ENCODE measurements at regions not wholly inside any gene's neighbourhood (a gene's known extent, or its start where the extent isn't known, plus 50 kb on each side); places are given as distances from the start of the nearest gene placed in this dataset.

GRCh38 chr9:81370650-81371049 is 318.7 kb downstream of the TLE1 start:
- TF ChIP-seq CTCF (IDR thresholded peaks at IDR 0.05; ENCODE audit: borderline replicate concordance, control extremely low read depth, extremely low read depth, insufficient read depth, missing control alignments) = no peak
- in situ Hi-C loops (cut with MboI; ENCODE audit: low sequenced_read_pairs, unreplicated experiment) = no loop called here

DNA sequence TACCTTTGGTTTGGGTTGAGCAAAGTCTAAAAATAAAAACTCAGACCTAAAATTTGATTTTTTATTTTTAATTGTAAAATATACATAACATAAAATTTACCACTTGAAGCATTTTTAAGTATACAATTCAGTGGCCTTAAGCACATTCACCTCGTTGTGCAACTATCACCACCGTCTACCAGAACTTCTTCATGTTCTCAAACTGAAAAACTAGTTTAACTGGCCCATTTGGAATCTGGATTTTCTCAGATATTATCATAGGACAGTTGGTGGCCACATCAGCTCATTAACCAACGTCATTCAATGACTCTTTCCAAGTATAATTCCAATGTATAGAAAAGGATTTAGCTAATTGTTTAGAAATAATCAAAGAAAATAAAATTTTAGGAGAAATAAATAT is 319.3 kb downstream of the TLE1 start:
- DNase-seq (ENCODE audit: low spot score) = no peak
- no peak for TF ChIP-seq CTCF (IDR thresholded peaks at IDR 0.05; ENCODE audit: borderline replicate concordance, control extremely low read depth, extremely low read depth, insufficient read depth, missing control alignments)
- in situ Hi-C loops (cut with MboI; ENCODE audit: low sequenced_read_pairs, unreplicated experiment) = no loop called here

More at GRCh38 chr9:81370650-81371049, 318.7 kb downstream of the TLE1 start:
- no peak for DNase-seq (ENCODE audit: low spot score)

GRCh38 chr9:81369121-81369520 is 320.2 kb downstream of the TLE1 start:
- no peak for DNase-seq (ENCODE audit: low spot score)
- no peak for TF ChIP-seq CTCF (IDR thresholded peaks at IDR 0.05; ENCODE audit: borderline replicate concordance, control extremely low read depth, extremely low read depth, insufficient read depth, missing control alignments)
- in situ Hi-C loops (cut with MboI; ENCODE audit: low sequenced_read_pairs, unreplicated experiment) = no loop called here

- in situ Hi-C loops (cut with MboI; ENCODE audit: low sequenced_read_pairs, unreplicated experiment) = no loop called here
- no peak for TF ChIP-seq CTCF (IDR thresholded peaks at IDR 0.05; ENCODE audit: borderline replicate concordance, control extremely low read depth, extremely low read depth, insufficient read depth, missing control alignments)
- no peak for DNase-seq (ENCODE audit: low spot score)
Observed at GRCh38 chr9:81363916-81364480, 325.3 kb downstream of the TLE1 start.

DNA sequence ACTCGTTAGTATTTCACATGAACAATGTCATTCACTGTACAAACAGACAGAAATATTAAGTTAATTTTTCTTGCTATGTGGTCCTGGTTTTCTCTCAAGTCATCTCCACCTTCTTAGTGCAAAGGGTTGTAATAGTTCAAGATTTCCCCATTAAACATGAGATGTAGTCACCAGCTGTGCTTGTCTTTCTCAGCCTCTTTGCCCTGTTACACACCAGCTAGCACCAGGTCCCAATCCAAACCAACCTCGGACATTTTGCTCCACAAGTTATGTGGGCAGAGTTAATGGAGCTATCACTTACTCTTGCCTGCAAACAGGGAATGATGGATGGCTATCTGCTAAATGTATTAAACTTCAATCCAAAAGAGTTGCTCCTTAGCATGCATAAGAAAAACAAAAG is 328.1 kb downstream of the TLE1 start:
- TF ChIP-seq CTCF (IDR thresholded peaks at IDR 0.05; ENCODE audit: borderline replicate concordance, control extremely low read depth, extremely low read depth, insufficient read depth, missing control alignments) = no peak
- DNase-seq (ENCODE audit: low spot score) = no peak
- in situ Hi-C loops (cut with MboI; ENCODE audit: low sequenced_read_pairs, unreplicated experiment) = no loop called here

DNA sequence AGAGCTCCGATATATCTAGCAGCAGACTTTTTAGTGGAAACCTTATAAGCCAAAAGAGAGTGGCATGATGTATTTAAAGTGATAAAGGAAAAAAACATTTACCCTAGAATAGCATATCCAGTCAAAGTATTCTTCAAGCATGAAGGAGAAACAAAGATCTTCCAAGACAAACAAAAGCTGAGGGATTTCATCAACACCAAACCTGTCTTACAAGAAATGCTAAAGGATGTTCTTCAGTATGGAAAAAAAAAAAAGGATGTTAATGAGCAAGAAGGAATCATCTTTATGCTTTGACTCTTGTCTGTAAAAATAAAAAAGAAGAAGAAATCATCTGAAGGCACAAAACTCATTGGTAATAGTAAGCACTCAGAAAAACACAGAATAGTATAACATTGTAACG is 338.2 kb downstream of the TLE1 start:
- no peak for DNase-seq (ENCODE audit: low spot score)
- TF ChIP-seq CTCF (IDR thresholded peaks at IDR 0.05; ENCODE audit: borderline replicate concordance, control extremely low read depth, extremely low read depth, insufficient read depth, missing control alignments) = no peak

GRCh38 chr9:81344366-81344765 is 345.0 kb downstream of the TLE1 start:
- no peak for TF ChIP-seq CTCF (IDR thresholded peaks at IDR 0.05; ENCODE audit: borderline replicate concordance, control extremely low read depth, extremely low read depth, insufficient read depth, missing control alignments)
- no peak for DNase-seq (ENCODE audit: low spot score)
- in situ Hi-C loops (cut with MboI; ENCODE audit: low sequenced_read_pairs, unreplicated experiment) = no loop called here

More for the DNA sequence above, 338.2 kb downstream of the TLE1 start:
- in situ Hi-C loops (cut with MboI; ENCODE audit: low sequenced_read_pairs, unreplicated experiment) = no loop called here

Data from GM13976 (cell line).